Smooth muscle cell (in vitro differentiated cells): ENCODE measurements at regions not wholly inside any gene's neighbourhood (a gene's known extent, or its start where the extent isn't known, plus 50 kb on each side); places are given as distances from the start of the nearest gene placed in this dataset.

ENCODE experiments used
- DNase-seq: peaks from one replicate; lab custom pipeline; 2025; ENCODE audit not compliant: unreplicated experiment; lab: John Stamatoyannopoulos, UW
- H2AFZ ChIP-seq: fragments of 200-600 bp; sonication (generic); 2 replicates; pipeline ENCODE4 v1.6.0; 2016; ENCODE audit warnings: antibody characterized with exemption, low read depth, mild to moderate bottlenecking
- H3F3A ChIP-seq: fragments of 200-600 bp; sonication (generic); 2 replicates; pipeline ENCODE4 v1.6.0; 2017; ENCODE audit warnings: antibody characterized with exemption, low read depth
- H3K27ac ChIP-seq: fragments of 200-600 bp; sonication (generic); 2 replicates; pipeline ENCODE4 v1.5.1; 2016; ENCODE audit warnings: low read depth, mild to moderate bottlenecking
- H3K27me3 ChIP-seq: fragments of 200-600 bp; sonication (generic); 2 replicates; pipeline ENCODE4 v1.6.1; 2016; ENCODE audit warnings: low read depth, mild to moderate bottlenecking
- H3K36me3 ChIP-seq: fragments of 200-600 bp; sonication (generic); 2 replicates; pipeline ENCODE4 v1.5.1; 2016; ENCODE audit warnings: low read depth
- H3K4me1 ChIP-seq: fragments of 200-600 bp; sonication (generic); 2 replicates; pipeline ENCODE4 v1.5.1; 2016; ENCODE audit warnings: low read depth
- H3K4me2 ChIP-seq: fragments of 200-600 bp; sonication (generic); 2 replicates; pipeline ENCODE4 v1.6.0; 2016; ENCODE audit warnings: mild to moderate bottlenecking
- H3K4me3 ChIP-seq: fragments of 200-600 bp; sonication (generic); 2 replicates; pipeline ENCODE4 v1.5.1; 2016; ENCODE audit warnings: mild to moderate bottlenecking
- H3K79me2 ChIP-seq: fragments of 200-600 bp; sonication (generic); 2 replicates; pipeline ENCODE4 v1.6.0; 2016; ENCODE audit warnings: low read depth, mild to moderate bottlenecking
- H3K9ac ChIP-seq: fragments of 200-600 bp; sonication (generic); 2 replicates; pipeline ENCODE4 v1.6.0; 2016; ENCODE audit warnings: low read depth
- H3K9me3 ChIP-seq: fragments of 200-600 bp; sonication (generic); replicated peaks from 2 replicates; pipeline ENCODE4 v1.5.1; 2016; ENCODE audit warnings: low read depth
- H4K20me1 ChIP-seq: fragments of 200-600 bp; sonication (generic); 2 replicates; pipeline ENCODE4 v1.6.0; 2016; ENCODE audit warnings: low read depth
- CTCF ChIP-seq: fragments of 200-600 bp; sonication (generic); IDR thresholded peaks from 2 replicates; pipeline ENCODE4 v1.5.1; 2017; ENCODE audit warnings: borderline replicate concordance, mild to moderate bottlenecking, antibody characterized with exemption; ENCODE audit not compliant: insufficient read depth, poor library complexity, severe bottlenecking
- WGBS: methylation state at CpG from one replicate; pipeline ENCODE4 v1.1.7; 2016; ENCODE audit warnings: low lambda C conversion rate; 5-methylcytosine and 5-hydroxymethylcytosine counted together

GRCh38 chr7:19206721-19207120, 61.5 kb upstream of the FERD3L start:
- Histone ChIP-seq H3F3A (no peaks in the 10 kb centered on the region), H3K79me2 (no peaks in the 10 kb centered on the region), H2AFZ (no peak overlapping the region), H3K36me3 (no peaks in the 10 kb centered on the region), H3K27me3 (no peaks in the 10 kb centered on the region), H4K20me1 (no peaks in the 10 kb centered on the region), H3K4me1 (no peaks in the 10 kb centered on the region), H3K9ac (no peak overlapping the region), H3K4me3 (no peak overlapping the region), H3K4me2 (no peak overlapping the region), H3K9me3 (no peaks in the 10 kb centered on the region), H3K27ac (no peak overlapping the region)
- 97% methylated on average over 4 of the region's 4 CpGs for WGBS
- TF ChIP-seq CTCF: no peak
- DNase-seq: no peak

DNA sequence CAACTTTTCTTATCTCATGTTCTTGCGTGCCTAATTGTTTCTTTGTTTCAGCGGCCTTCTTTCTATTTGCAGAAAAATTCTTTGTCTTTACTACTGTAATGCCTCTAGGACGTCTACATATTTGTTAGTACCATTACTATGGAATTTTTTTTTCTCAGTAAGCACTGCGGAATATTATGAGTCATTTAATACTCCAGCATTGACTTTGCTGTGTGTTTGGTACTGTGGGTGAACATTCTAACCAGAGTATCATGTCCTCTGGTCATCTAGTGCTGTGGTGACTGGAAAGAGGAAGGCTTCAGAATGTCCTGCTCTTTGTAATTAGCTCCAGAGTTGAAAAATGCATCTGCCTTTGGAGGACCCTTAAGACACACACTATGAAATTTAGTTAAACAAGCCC, 58.5 kb upstream of the FERD3L start:
- no peak overlapping the region for H3K9ac ChIP-seq
- H3K4me3 ChIP-seq: no peak overlapping the region
- no peaks in the 10 kb centered on the region for H4K20me1 ChIP-seq
- DNase-seq: no peak
- no peaks in the 10 kb centered on the region for H3K4me1 ChIP-seq
- 82% methylated on average over 4 of the region's 4 CpGs for WGBS
- no peaks in the 10 kb centered on the region for H3K79me2 ChIP-seq
- no peak overlapping the region for H2AFZ ChIP-seq
- H3K9me3 ChIP-seq: no peaks in the 10 kb centered on the region
- H3K4me2 ChIP-seq: no peak overlapping the region
- H3F3A ChIP-seq: no peaks in the 10 kb centered on the region
- H3K27me3 ChIP-seq: no peaks in the 10 kb centered on the region
- H3K36me3 ChIP-seq: no peaks in the 10 kb centered on the region
- no peak for TF ChIP-seq CTCF
- no peak overlapping the region for H3K27ac ChIP-seq

GRCh38 chr7:19202599-19202998, 57.4 kb upstream of the FERD3L start:
- WGBS: 90% methylated on average over 2 of the region's 2 CpGs
- no peak overlapping the region for H3K4me2 ChIP-seq
- H2AFZ ChIP-seq: peak overlapping the region; percentile 36

More at GRCh38 chr7:19202599-19202998, 57.4 kb upstream of the FERD3L start:
- H3F3A ChIP-seq: no peaks in the 10 kb centered on the region
- no peaks in the 10 kb centered on the region for H3K79me2 ChIP-seq
- no peak for DNase-seq
- H3K36me3 ChIP-seq: no peaks in the 10 kb centered on the region
- no peak overlapping the region for H3K27ac ChIP-seq
- no peaks in the 10 kb centered on the region for H3K27me3 ChIP-seq
- no peaks in the 10 kb centered on the region for H4K20me1 ChIP-seq
- H3K4me1 ChIP-seq: no peaks in the 10 kb centered on the region
- H3K9me3 ChIP-seq: no peaks in the 10 kb centered on the region
- no peak overlapping the region for H3K9ac ChIP-seq
- no peak for TF ChIP-seq CTCF
- H3K4me3 ChIP-seq: no peak overlapping the region
